IMR-90 (cell line): ENCODE measurements at regions not wholly inside any gene's neighbourhood (a gene's known extent, or its start where the extent isn't known, plus 50 kb on each side); places are given as distances from the start of the nearest gene placed in this dataset.

Experiments used
- ATAC-seq: fragments of 200-7000 bp; cut with Tn5 transposase; 2 replicates; pipeline ENCODE4 v1.9.1; 2020; ENCODE audit warnings: low read depth, mild to moderate bottlenecking, moderate library complexity
- BruUV-seq: library from RNA; stranded (reverse); fragments of 400-500 nt; replicated peaks from 2 replicates; lab custom pipeline; 2021; lab: Mats Ljungman, UMichigan
- CTCF ChIA-PET: fragments of 300-600 bp; formaldehyde crosslinking; extraction: SDS; loops from one replicate; lab custom pipeline; 2021; ENCODE audit warnings: antibody characterized with exemption; lab: Yijun Ruan, JAX
- POLR2A ChIA-PET: fragments of 300-600 bp; sonication (Branson Sonifier 250); formaldehyde crosslinking; loops from one replicate; lab custom pipeline; 2022; ENCODE audit warnings: antibody characterized with exemption; ENCODE audit not compliant: unreplicated experiment; lab: Charles Lee
- DNase-seq: peaks from one replicate; pipeline ENCODE4 v3.0.0; 2013
- H2AFZ ChIP-seq: replicated peaks from 2 replicates; pipeline ENCODE3; 2013; ENCODE audit warnings: low read length, mild to moderate bottlenecking; ENCODE audit not compliant: poor library complexity
- H2AK5ac ChIP-seq: 2 replicates; pipeline ENCODE4 v1.6.1; 2013; ENCODE audit warnings: low read depth, low read length, inconsistent platforms
- H2AK9ac ChIP-seq: replicated peaks from 2 replicates; pipeline ENCODE3; 2013; ENCODE audit warnings: mild to moderate bottlenecking, low read depth, low read length, moderate library complexity; ENCODE audit not compliant: poor library complexity
- H2BK120ac ChIP-seq: 2 replicates; pipeline ENCODE4 v1.6.1; 2013; ENCODE audit warnings: low read depth, low read length, inconsistent platforms
- H2BK15ac ChIP-seq: 3 replicates; pipeline ENCODE4 v1.6.1; 2013; ENCODE audit warnings: low read depth, low read length, inconsistent platforms
- H2BK20ac ChIP-seq: 2 replicates; pipeline ENCODE4 v1.6.1; 2013; ENCODE audit warnings: low read depth, mild to moderate bottlenecking, inconsistent platforms, low read length, moderate library complexity
- H2BK5ac ChIP-seq: 2 replicates; pipeline ENCODE4 v1.6.1; 2013; ENCODE audit warnings: mild to moderate bottlenecking, low read depth, low read length, inconsistent platforms; ENCODE audit not compliant: poor library complexity, severe bottlenecking
- H3K14ac ChIP-seq: replicated peaks from 2 replicates; pipeline ENCODE4 v1.6.1; 2013; ENCODE audit warnings: low read depth, low read length, inconsistent platforms
- H3K18ac ChIP-seq: 2 replicates; pipeline ENCODE4 v1.6.1; 2013; ENCODE audit warnings: low read depth, low read length, control low read depth
- H3K23ac ChIP-seq: 2 replicates; pipeline ENCODE4 v1.6.1; 2013; ENCODE audit warnings: low read depth, low read length, inconsistent platforms
- H3K27ac ChIP-seq: 2 replicates; pipeline ENCODE4 v1.5.1; 2013; ENCODE audit warnings: mild to moderate bottlenecking, control low read depth, low read length; ENCODE audit not compliant: insufficient read depth
- H3K27me3 ChIP-seq: 2 replicates; pipeline ENCODE4 v1.6.1; 2013; ENCODE audit warnings: low read length; ENCODE audit not compliant: control insufficient read depth, insufficient read depth
- H3K36me3 ChIP-seq: 2 replicates; pipeline ENCODE4 v1.6.1; 2013; ENCODE audit warnings: low read length, mixed read lengths; ENCODE audit not compliant: control insufficient read depth, insufficient read depth
- H3K4ac ChIP-seq: 2 replicates; pipeline ENCODE4 v1.6.1; 2013; ENCODE audit warnings: low read depth, low read length, inconsistent platforms
- H3K4me1 ChIP-seq: 2 replicates; pipeline ENCODE4 v1.6.1; 2013; ENCODE audit warnings: low read length, mixed read lengths; ENCODE audit not compliant: control insufficient read depth, insufficient read depth
- H3K4me2 ChIP-seq: 2 replicates; pipeline ENCODE4 v1.6.1; 2013; ENCODE audit warnings: low read depth, mild to moderate bottlenecking, control low read depth, low read length, moderate library complexity
- H3K4me3 ChIP-seq: 2 replicates; pipeline ENCODE4 v1.5.1; 2013; ENCODE audit warnings: low read depth, mild to moderate bottlenecking, control low read depth, low read length, moderate library complexity; ENCODE audit not compliant: insufficient read depth
- H3K56ac ChIP-seq: 2 replicates; pipeline ENCODE4 v1.6.1; 2013; ENCODE audit warnings: low read length, inconsistent platforms; ENCODE audit not compliant: insufficient read depth; ENCODE audit errors: extremely low read depth
- H3K79me1 ChIP-seq, 2 experiments: 2 replicates each; pipeline ENCODE4 v1.6.1; 2013; ENCODE audit warnings: low read length in 2 of 2, inconsistent platforms in 1 of 2, low read depth in 1 of 2
- H3K9ac ChIP-seq: 2 replicates; pipeline ENCODE4 v1.6.1; 2013; ENCODE audit warnings: low read depth, low read length, control low read depth
- H3K9me1 ChIP-seq: 2 replicates; pipeline ENCODE4 v1.6.1; 2013; ENCODE audit warnings: low read length, inconsistent platforms; ENCODE audit not compliant: insufficient read depth
- H3K9me3 ChIP-seq: 2 replicates; pipeline ENCODE4 v1.6.1; 2013; ENCODE audit warnings: low read length; ENCODE audit not compliant: control insufficient read depth, insufficient read depth
- H4K20me1 ChIP-seq: 2 replicates; pipeline ENCODE4 v1.6.1; 2013; ENCODE audit warnings: low read length, inconsistent platforms; ENCODE audit not compliant: insufficient read depth
- H4K5ac ChIP-seq: 2 replicates; pipeline ENCODE4 v1.6.1; 2013; ENCODE audit warnings: mild to moderate bottlenecking, low read depth, low read length, control low read depth
- H4K8ac ChIP-seq, 2 experiments: 2 replicates each; pipeline ENCODE4 v1.6.1; 2013; ENCODE audit warnings: low read depth in 2 of 2, low read length in 2 of 2, control low read depth in 1 of 2, inconsistent platforms in 1 of 2
- H4K91ac ChIP-seq: 2 replicates; pipeline ENCODE4 v1.6.1; 2013; ENCODE audit warnings: low read depth, low read length, inconsistent platforms; ENCODE audit not compliant: insufficient read depth
- BHLHE40 ChIP-seq: fragments of 150-350 bp; IDR thresholded peaks from 2 replicates; pipeline ENCODE4 v1.6.1; 2016; ENCODE audit warnings: mild to moderate bottlenecking, low read depth, low read length
- CHD1 ChIP-seq: IDR thresholded peaks from 2 replicates; pipeline ENCODE4 v1.6.1; 2012; ENCODE audit warnings: low read depth, low read length, improper control_type of control experiment
- FOS ChIP-seq: fragments of 150-350 bp; IDR thresholded peaks from 2 replicates; pipeline ENCODE4 v1.6.1; 2016; ENCODE audit warnings: low read depth, low read length
- MAFK ChIP-seq: IDR thresholded peaks from 2 replicates; pipeline ENCODE4 v1.6.1; 2012; ENCODE audit warnings: low read depth, low read length, improper control_type of control experiment
- NFE2L2 ChIP-seq: fragments of 150-350 bp; IDR thresholded peaks from 2 replicates; pipeline ENCODE4 v1.6.1; 2016; ENCODE audit warnings: low read depth, mild to moderate bottlenecking, low read length
- POLR2A ChIP-seq: IDR thresholded peaks from 2 replicates; pipeline ENCODE4 v1.6.1; 2012; ENCODE audit warnings: mild to moderate bottlenecking, low read depth, low read length
- RAD21 ChIP-seq: IDR thresholded peaks from 2 replicates; pipeline ENCODE4 v1.6.1; 2012; ENCODE audit warnings: low read length, improper control_type of control experiment
- RCOR1 ChIP-seq: IDR thresholded peaks from 2 replicates; pipeline ENCODE4 v1.6.1; 2012; ENCODE audit warnings: mild to moderate bottlenecking, low read length, improper control_type of control experiment; ENCODE audit not compliant: insufficient replicate concordance
- RFX5 ChIP-seq: IDR thresholded peaks from 2 replicates; pipeline ENCODE4 v1.8.0; 2012; ENCODE audit warnings: low read depth, mild to moderate bottlenecking, low read length, moderate library complexity
- SMC3 ChIP-seq: fragments of 150-350 bp; IDR thresholded peaks from 2 replicates; pipeline ENCODE4 v1.6.1; 2016; ENCODE audit warnings: low read depth, mild to moderate bottlenecking, antibody characterized with exemption, low read length, moderate library complexity
- WGBS, 2 experiments: methylation state at CpG; one replicate each; pipeline versions ENCODE4 v1.1.5 to v1.1.7; 2013; ENCODE audit warnings: missing lambda C conversion rate in 2 of 2; ENCODE audit not compliant: insufficient read length in 1 of 2; ENCODE audit errors: extremely low coverage in 2 of 2; 5-methylcytosine and 5-hydroxymethylcytosine counted together
- dilution Hi-C: fragments of 300-500 bp; cut with HindIII; formaldehyde crosslinking; loops from one replicate; pipeline ENCODE4 v1.14.3; 2018; ENCODE audit warnings: low sequenced_read_pairs; ENCODE audit not compliant: unreplicated experiment
- in situ Hi-C: fragments of 300-500 bp; cut with MboI; formaldehyde crosslinking; loops from 3 replicates; pipeline ENCODE4 v1.14.3; 2019; ENCODE audit warnings: low sequenced_read_pairs, inconsistent platforms, mixed read lengths
- intact Hi-C: fragments of 100-400 bp; cut with micrococcal nuclease; formaldehyde crosslinking; loops from 2 replicates; pipeline ENCODE4 v1.10.0; 2022
- TF ChIP-seq, protein P1 (sequence below): fragments of 150-350 bp; IDR thresholded peaks from 2 replicates; pipeline ENCODE4 v1.6.1; 2017; ENCODE audit warnings: mild to moderate bottlenecking, antibody characterized with exemption, low read length, low read depth
- TF ChIP-seq, protein P2 (sequence below): fragments of 150-350 bp; IDR thresholded peaks from 2 replicates; pipeline ENCODE4 v1.6.1; 2016; ENCODE audit warnings: low read depth, mild to moderate bottlenecking, low read length, moderate library complexity, borderline replicate concordance

DNA sequence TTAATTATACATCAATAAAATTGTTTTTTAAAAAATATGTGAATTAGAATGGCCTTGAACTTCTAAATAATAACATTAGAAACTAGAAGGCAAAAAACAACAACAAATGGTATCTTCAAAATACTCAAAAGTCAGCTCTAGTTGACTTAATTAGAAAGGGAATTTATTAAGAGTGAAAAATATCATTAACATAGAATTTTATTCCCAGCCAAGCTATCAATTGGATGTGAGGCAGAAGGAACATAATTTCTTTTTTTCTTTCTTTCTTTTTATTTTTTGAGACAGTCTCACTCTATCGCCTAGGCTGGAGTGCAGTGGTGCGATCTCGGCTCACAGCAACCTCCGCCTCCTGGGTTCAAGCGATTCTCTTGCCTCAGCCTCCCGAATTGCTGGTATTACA lies 51.2 kb upstream of the CAPZB start:
- no peak overlapping the region for H3K9ac ChIP-seq
- no peaks in the 10 kb centered on the region; the same call in 1 of the 2 replicates for H3K4me1 ChIP-seq
- no peak overlapping the region for H3K4ac ChIP-seq
- H2AK5ac ChIP-seq = no peak overlapping the region
- no peak overlapping the region for H3K23ac ChIP-seq
- H3K9me1 ChIP-seq = no peaks in the 10 kb centered on the region
- H2AK9ac ChIP-seq = no peak overlapping the region
- no peak overlapping the region for H4K91ac ChIP-seq
- ChIA-PET CTCF (no interaction called here), POLR2A (interaction anchor here (0.6 kb wide), 1 partner anchor 22 kb away, joined by 4 read pairs; no protein-coding TSS in a partner anchor)
- BruUV-seq = no TSS peak
- H3K27ac ChIP-seq = no peak overlapping the region
- H3K18ac ChIP-seq = no peak overlapping the region
- no peaks in the 10 kb centered on the region for H3K36me3 ChIP-seq
- in situ Hi-C loops (no loop called here), dilution Hi-C loops (no loop called here), intact Hi-C loops (no loop called here)
- no peak overlapping the region for H3K4me3 ChIP-seq
- no peak overlapping the region for H3K56ac ChIP-seq
- no peak overlapping the region for H3K14ac ChIP-seq
- ATAC-seq = no peak
- TF ChIP-seq CHD1 = no peak
- TF ChIP-seq SMC3 = no peak
- no peak for TF ChIP-seq POLR2A
- TF ChIP-seq RFX5 = no peak
- no peak for TF ChIP-seq BHLHE40
- TF ChIP-seq, protein P1, sequence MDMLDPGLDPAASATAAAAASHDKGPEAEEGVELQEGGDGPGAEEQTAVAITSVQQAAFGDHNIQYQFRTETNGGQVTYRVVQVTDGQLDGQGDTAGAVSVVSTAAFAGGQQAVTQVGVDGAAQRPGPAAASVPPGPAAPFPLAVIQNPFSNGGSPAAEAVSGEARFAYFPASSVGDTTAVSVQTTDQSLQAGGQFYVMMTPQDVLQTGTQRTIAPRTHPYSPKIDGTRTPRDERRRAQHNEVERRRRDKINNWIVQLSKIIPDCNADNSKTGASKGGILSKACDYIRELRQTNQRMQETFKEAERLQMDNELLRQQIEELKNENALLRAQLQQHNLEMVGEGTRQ = no peak
- no peak for TF ChIP-seq MAFK
- no peak for TF ChIP-seq RAD21
- TF ChIP-seq, protein P2, sequence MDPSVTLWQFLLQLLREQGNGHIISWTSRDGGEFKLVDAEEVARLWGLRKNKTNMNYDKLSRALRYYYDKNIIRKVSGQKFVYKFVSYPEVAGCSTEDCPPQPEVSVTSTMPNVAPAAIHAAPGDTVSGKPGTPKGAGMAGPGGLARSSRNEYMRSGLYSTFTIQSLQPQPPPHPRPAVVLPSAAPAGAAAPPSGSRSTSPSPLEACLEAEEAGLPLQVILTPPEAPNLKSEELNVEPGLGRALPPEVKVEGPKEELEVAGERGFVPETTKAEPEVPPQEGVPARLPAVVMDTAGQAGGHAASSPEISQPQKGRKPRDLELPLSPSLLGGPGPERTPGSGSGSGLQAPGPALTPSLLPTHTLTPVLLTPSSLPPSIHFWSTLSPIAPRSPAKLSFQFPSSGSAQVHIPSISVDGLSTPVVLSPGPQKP = no peak
- no peak for TF ChIP-seq RCOR1
- no peak for TF ChIP-seq FOS
- no peak for TF ChIP-seq NFE2L2
- no peak overlapping the region for H3K4me2 ChIP-seq
- H2BK20ac ChIP-seq = no peak overlapping the region
- no peaks in the 10 kb centered on the region for H3K27me3 ChIP-seq
- no peak overlapping the region for H2BK120ac ChIP-seq
- H4K8ac ChIP-seq = no peak overlapping the region
- no peak overlapping the region for H2AFZ ChIP-seq
- no peak overlapping the region for H2BK5ac ChIP-seq
- peaks cover 8% of the 10 kb centered on the region for H3K9me3 ChIP-seq
- no peaks in the 10 kb centered on the region for H3K79me1 ChIP-seq
- whole genome bisulfite sequencing, 2 experiments = no CpG with 5 or more reads among the region's 6 CpGs
- DNase-seq = no peak
- no peaks in the 10 kb centered on the region for H4K20me1 ChIP-seq
- H2BK15ac ChIP-seq = no peak overlapping the region
- no peak overlapping the region for H4K5ac ChIP-seq
